SH-SY5Y (cell line): ENCODE measurements at regions not wholly inside any gene's neighbourhood (a gene's known extent, or its start where the extent isn't known, plus 50 kb on each side); places are given as distances from the start of the nearest gene placed in this dataset.

Experiments used
- GATA2 ChIP-seq: IDR thresholded peaks from 2 replicates; pipeline ENCODE4 v1.6.1; 2011; ENCODE audit warnings: mild to moderate bottlenecking, low read depth, low read length
- GATA3 ChIP-seq: IDR thresholded peaks from 2 replicates; pipeline ENCODE4 v1.6.1; 2011; ENCODE audit warnings: low read depth, mild to moderate bottlenecking, low read length, moderate library complexity

GRCh38 chr12:39240587-39240986 is 202.3 kb downstream of the KIF21A start:
- TF ChIP-seq GATA3 (no peak), GATA2 (no peak)

DNA sequence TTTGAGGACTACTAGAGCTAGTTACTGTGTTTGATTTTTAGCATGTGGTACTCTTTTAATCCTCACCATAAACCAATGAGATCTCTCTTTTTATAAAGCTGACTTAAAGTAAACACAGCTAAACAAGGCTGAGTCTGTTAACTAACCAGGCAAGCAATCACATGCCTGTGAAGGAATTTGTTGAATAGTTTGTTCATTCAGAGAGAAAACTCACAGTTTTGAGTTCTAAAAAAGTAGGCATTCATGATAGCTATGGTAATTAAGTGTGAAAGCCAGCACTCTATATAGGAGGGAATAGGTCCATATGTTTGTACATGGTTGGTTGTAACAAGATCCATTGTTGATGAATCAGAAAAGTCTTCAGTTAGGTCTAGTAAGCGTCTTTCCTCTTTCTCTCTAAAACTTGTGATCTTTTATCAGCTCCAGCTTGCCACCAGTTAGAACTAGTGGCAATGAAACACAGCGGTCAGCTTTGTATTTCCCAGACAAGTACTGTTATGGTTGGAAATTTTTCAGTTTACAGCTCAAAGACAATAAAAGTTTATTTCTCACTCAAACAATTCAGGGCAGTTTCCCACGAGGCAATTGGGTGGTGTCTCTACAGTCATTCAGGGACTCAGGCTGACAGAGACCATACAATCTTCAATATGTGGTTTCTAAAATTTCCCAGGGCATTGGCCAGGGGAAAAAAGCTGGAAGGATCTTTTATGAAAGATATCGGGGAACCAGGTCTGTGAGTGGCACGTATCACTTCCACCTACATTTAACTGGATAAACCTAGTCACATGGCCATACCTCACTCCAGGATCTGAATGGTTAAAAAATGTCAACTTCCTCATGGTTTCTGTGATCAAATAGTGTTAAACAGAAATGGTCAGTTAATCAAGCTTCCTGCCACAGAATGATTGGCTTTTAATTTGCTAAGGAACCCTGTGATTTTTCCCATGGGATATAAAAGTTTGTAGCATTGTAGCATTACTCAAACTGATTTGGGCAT is 203.1 kb downstream of the KIF21A start:
- no peak for TF ChIP-seq GATA3
- TF ChIP-seq GATA2: no peak

DNA sequence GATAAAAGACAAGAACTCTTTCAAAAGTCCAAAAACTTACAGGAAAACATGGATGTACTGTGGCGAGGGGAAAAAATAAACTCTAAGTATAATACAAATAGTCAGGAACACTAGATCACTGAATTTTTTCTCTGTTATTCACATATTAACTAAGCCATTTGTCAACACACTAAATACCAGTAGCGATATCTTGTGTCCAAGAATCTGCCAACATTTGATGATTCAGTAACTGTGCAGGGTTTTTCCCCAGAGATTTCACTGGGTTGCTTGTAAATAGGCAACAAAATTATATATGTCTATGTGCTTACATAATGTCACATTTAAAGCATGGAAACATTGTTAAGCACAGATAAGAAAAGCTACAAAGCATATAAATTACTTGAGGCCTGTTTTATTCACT is 205.9 kb downstream of the KIF21A start:
- TF ChIP-seq GATA3 (no peak), GATA2 (no peak)

GRCh38 chr12:39235990-39236767 is 206.7 kb downstream of the KIF21A start:
- TF ChIP-seq GATA3: no peak
- no peak for TF ChIP-seq GATA2

DNA sequence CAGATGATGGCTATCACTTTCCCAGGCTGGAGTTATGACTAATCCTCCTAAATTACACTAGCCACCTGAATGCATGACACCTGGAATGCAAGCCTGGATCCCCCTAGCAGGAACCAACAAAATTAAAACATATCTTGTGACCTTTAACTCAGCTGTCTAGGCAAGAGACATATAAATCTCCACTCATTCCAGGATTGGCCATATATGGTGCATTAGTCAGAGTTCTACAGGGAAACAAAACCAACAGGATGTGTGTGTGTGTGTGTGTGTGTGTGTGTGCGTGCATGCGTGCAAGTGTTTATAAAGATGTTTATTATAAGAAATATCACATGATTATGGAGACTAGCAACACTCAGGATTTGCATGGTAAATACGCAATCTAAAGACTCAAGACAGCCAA is 212.8 kb downstream of the KIF21A start:
- no peak for TF ChIP-seq GATA3
- no peak for TF ChIP-seq GATA2

- no peak for TF ChIP-seq GATA3
- no peak for TF ChIP-seq GATA2
These were observed 215.7 kb downstream of the KIF21A start for GRCh38 chr12:39227218-39227617.

DNA sequence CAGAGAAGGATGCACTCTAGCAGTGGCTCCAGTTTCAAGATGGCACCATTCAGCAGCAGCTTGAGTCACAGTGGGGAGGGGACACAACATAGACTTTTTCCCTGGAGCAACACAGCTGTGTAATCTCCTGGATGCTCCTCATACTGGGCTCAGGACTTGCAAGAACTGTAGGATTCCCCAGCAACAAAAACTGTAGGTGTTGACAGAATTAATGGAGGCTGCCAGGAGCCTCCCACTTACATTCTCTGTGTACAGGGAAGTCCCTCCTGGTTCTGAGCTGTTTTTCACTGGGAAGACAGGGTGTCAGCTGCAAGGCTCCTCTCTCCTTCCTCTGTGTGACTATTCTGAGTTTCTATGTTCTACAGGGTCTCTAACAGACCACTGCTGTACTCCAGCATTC is 217.9 kb downstream of the KIF21A start:
- TF ChIP-seq GATA2: no peak
- TF ChIP-seq GATA3: no peak

DNA sequence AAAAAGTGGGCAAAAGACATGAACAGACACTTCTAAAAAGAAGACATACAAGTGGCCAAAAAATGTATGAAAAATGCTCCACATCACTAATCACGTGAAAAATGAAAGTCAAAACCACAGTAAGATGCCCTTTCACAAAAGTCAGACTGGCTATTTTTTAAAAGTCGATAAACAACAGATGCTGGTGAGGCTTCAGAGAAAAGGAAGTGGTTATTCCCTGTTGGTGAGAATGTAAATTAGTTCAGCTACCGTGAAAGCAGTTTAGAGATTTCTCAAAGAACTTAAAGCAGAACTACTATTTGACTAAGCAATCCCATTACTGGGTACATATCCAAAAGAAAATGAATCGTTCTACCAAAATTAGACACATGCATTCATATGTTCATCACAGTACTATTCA is 237.0 kb downstream of the KIF21A start:
- no peak for TF ChIP-seq GATA3

DNA sequence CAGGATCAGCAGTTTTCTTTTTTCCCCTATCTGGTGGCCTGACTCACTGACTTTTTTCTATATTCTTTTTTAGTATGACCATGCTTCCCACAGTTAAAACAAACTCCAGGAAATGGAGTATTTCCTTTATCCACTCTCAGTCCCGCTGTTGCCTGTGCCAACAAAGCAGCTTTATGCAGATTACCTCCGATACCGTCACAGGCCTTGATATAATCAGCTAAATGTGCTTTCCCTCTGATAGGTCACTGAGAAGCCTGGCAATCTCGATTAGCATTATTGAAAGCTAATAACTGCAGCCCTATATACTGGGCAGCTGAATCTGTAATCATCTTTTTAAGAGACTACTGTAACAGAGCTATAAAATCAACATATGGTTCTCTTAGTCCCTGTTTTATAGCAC is 243.6 kb downstream of the KIF21A start:
- peak; percentile 50; the same call in 1 of the 2 replicates for TF ChIP-seq GATA3
- peak; percentile 65; the same call in 1 of the 2 replicates for TF ChIP-seq GATA2

DNA sequence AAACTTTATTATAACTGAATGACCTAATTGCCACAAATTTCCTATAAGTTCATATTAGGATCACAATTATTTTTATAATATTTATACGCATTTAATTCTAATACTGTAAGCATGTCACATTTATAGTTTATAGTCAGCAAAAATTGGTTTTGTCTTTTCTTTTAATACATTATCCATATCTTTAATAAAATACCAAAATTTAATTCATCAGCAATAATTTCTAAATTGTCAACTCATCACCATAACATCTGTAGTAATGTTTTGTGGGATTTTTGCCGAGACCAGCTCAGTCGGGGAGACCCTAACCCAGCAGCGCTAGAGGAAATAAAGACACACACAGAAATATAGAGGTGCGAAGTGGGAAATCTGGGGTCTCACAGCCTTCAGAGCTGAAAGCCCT is 254.2 kb downstream of the KIF21A start:
- no peak for TF ChIP-seq GATA3
- TF ChIP-seq GATA2: no peak

DNA sequence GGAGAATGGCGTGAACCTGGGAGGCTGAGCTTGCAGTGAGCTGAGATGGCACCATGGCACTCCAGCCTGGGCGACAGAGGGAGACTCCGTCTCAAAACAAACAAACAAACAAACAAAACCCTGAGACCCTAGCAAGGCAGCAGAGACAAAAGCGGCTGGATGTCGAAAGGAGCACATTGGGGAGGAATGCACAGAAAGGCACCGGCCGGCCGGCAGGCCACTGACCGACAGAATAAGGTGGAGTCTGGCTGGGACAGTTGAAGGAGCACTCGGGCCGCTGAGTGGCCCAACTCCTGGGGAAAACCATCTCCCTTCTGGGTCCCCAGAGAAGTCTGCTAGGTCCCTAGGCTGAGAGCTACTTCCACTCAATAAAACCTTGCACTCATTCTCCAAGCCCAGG is 256.2 kb downstream of the KIF21A start:
- TF ChIP-seq GATA2 (no peak), GATA3 (no peak)

DNA sequence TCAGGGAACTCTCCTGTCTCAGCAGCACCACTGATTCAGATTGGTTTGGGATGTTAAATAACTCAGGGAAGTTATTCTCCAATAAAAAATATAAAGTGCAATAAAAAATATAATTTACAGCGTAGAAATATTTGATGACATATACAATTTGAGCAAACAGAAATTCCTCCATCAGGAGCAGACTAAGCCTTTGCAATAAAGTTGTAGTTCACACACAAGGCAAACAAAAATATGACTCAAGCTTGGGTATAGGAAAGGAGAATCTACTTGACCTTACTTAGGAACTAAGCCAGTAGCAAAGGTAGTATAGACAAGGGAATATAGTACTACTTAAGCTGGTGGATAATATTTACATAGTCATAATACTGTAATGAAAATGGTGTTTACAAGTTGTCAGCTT is 264.1 kb downstream of the KIF21A start:
- TF ChIP-seq GATA2 (no peak), GATA3 (no peak)

DNA sequence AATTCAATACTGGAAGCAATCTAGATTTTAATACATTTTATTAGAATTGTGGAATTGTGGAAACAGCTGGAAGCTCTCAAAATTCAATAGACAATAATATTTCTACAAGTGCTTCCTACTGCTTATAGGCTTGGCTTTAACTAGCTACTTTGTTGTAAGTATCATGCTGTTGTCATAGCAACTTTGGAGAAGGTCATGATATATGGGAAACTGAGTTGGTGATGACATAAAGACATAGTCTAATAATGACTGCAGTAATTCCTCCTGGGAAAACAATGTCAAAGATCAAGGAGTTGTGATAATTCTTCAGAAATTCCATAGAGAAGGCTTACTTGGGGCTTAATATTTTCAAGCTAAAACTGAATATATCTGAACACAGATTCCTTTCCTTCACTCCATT is 266.6 kb downstream of the KIF21A start:
- TF ChIP-seq GATA3: no peak
- no peak for TF ChIP-seq GATA2

DNA sequence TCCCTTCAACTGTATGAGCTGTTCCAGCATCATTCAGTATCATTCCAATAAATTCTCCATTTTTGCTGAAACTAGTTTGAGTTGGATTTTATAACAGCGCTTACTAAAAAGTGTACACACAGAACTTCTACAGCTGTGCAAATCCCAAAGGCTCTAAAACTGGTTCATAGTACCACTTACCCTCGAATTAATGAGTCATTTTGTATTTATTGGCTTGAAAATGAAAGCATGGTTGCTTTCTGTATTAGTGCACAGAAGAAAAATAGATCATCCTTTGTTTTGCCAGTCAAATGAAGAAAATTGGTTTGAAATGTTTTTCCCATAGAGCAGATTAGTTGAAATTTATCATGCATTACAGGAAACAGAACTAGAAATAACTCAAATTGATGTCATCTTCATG is 268.3 kb upstream of the CPNE8 start:
- TF ChIP-seq GATA2: no peak
- TF ChIP-seq GATA3: no peak

DNA sequence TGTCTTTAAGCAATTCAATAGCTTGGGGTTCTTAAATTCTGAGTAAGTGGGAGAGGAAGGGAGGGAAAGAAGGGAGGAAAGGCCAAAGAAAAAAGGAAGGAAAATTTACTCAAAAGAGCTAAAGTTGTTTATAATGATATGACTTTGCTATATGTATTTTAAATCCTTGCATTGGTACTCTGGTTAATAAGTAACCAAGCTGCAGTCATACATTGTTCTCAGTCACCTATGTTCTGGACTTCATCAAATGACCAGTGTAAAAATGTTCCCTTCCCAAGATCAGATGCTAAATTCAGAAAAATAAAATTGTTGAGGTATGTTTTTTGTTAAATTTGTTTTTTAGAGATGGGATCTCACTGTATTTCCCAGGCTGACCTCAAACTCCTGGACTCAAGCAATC is 259.9 kb upstream of the CPNE8 start:
- TF ChIP-seq GATA3: no peak
- TF ChIP-seq GATA2: no peak
